Erythroblast (primary cell): ENCODE measurements at regions not wholly inside any gene's neighbourhood (a gene's known extent, or its start where the extent isn't known, plus 50 kb on each side); places are given as distances from the start of the nearest gene placed in this dataset.

Source experiments
- GATA1 ChIP-seq: IDR thresholded peaks from 2 replicates; pipeline ENCODE4 v1.6.1; 2011; ENCODE audit warnings: low read depth, mild to moderate bottlenecking, control low read depth, low read length, moderate library complexity
- POLR2A ChIP-seq: IDR thresholded peaks from 2 replicates; pipeline ENCODE4 v1.6.1; 2011; ENCODE audit warnings: mild to moderate bottlenecking, low read length

- TF ChIP-seq POLR2A (no peak), GATA1 (no peak)
These were observed 262.5 kb upstream of the SORCS1 start for GRCh38 chr10:107427016-107427415.
